ENCODE measurements at regions not wholly inside any gene's neighbourhood (a gene's known extent, or its start where the extent isn't known, plus 50 kb on each side); places are given as distances from the start of the nearest gene placed in this dataset.
"Not testable (repeated sequence)": the region's sequence is repeated elsewhere in the genome, so short reads cannot be mapped to it uniquely, and the experiment has no call there.

DNA sequence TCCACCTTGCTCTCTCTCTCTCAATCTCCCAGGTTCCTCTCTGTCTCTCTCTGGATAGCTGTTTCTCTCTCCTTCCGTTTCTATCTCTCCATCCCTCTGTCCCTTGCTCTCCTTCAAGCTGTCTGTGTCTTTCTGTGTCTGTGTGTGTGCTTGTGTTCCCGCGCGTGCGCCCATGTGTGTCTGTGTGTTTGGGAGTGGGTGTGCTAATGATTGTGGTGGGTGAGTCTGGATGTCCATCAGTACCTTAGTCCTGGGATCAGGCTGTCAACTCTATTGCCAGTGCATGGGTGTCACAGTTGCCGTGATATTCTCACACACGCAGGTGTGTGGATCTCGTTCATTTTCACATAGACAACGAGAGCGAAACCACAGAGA is 1380.6 kb upstream of the DEFB115 start:
- H3K27ac Mint-ChIP-seq (ENCODE audit: unreplicated experiment), result no peak overlapping the region
- no peak overlapping the region for H3K4me3 Mint-ChIP-seq (ENCODE audit: unreplicated experiment)
- no peaks in the 10 kb centered on the region for H3K27me3 Mint-ChIP-seq (ENCODE audit: low read depth)
- peak; percentile 97 for DNase-seq (ENCODE audit: low spot score)
- peaks cover 11% of the 10 kb centered on the region for H3K36me3 Mint-ChIP-seq (ENCODE audit: low read depth)
- TF ChIP-seq, protein P1, sequence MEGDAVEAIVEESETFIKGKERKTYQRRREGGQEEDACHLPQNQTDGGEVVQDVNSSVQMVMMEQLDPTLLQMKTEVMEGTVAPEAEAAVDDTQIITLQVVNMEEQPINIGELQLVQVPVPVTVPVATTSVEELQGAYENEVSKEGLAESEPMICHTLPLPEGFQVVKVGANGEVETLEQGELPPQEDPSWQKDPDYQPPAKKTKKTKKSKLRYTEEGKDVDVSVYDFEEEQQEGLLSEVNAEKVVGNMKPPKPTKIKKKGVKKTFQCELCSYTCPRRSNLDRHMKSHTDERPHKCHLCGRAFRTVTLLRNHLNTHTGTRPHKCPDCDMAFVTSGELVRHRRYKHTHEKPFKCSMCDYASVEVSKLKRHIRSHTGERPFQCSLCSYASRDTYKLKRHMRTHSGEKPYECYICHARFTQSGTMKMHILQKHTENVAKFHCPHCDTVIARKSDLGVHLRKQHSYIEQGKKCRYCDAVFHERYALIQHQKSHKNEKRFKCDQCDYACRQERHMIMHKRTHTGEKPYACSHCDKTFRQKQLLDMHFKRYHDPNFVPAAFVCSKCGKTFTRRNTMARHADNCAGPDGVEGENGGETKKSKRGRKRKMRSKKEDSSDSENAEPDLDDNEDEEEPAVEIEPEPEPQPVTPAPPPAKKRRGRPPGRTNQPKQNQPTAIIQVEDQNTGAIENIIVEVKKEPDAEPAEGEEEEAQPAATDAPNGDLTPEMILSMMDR (IDR thresholded peaks at IDR 0.05), result no peak
- no peaks in the 10 kb centered on the region for H3K4me1 Mint-ChIP-seq (ENCODE audit: low read depth)
- peaks cover 50% of the 10 kb centered on the region for H3K9me3 Mint-ChIP-seq (ENCODE audit: low read depth)

- not testable (repeated sequence) for H3K27ac Mint-ChIP-seq (ENCODE audit: unreplicated experiment); H3K4me3 Mint-ChIP-seq (ENCODE audit: unreplicated experiment); H3K4me1 Mint-ChIP-seq (ENCODE audit: low read depth); H3K27me3 Mint-ChIP-seq (ENCODE audit: low read depth)
- peak; percentile 96 for DNase-seq (ENCODE audit: low spot score)
- H3K36me3 Mint-ChIP-seq (ENCODE audit: low read depth), result peaks cover 11% of the 10 kb centered on the region
- peaks cover 54% of the 10 kb centered on the region for H3K9me3 Mint-ChIP-seq (ENCODE audit: low read depth)
These were observed 1379.8 kb upstream of the DEFB115 start for GRCh38 chr20:29877411-29878280.

GRCh38 chr20:29878281-29878741 is 1379.2 kb upstream of the DEFB115 start:
- peaks cover 11% of the 10 kb centered on the region for H3K36me3 Mint-ChIP-seq (ENCODE audit: low read depth)
- TF ChIP-seq, protein P1 (IDR thresholded peaks at IDR 0.05), result no peak
- no peaks in the 10 kb centered on the region for H3K4me1 Mint-ChIP-seq (ENCODE audit: low read depth)
- H3K9me3 Mint-ChIP-seq (ENCODE audit: low read depth), result peaks cover 49% of the 10 kb centered on the region
- DNase-seq (ENCODE audit: low spot score), result peak; percentile 97
- H3K27me3 Mint-ChIP-seq (ENCODE audit: low read depth), result no peaks in the 10 kb centered on the region
- H3K4me3 Mint-ChIP-seq (ENCODE audit: unreplicated experiment), result no peak overlapping the region
- H3K27ac Mint-ChIP-seq (ENCODE audit: unreplicated experiment), result no peak overlapping the region

DNA sequence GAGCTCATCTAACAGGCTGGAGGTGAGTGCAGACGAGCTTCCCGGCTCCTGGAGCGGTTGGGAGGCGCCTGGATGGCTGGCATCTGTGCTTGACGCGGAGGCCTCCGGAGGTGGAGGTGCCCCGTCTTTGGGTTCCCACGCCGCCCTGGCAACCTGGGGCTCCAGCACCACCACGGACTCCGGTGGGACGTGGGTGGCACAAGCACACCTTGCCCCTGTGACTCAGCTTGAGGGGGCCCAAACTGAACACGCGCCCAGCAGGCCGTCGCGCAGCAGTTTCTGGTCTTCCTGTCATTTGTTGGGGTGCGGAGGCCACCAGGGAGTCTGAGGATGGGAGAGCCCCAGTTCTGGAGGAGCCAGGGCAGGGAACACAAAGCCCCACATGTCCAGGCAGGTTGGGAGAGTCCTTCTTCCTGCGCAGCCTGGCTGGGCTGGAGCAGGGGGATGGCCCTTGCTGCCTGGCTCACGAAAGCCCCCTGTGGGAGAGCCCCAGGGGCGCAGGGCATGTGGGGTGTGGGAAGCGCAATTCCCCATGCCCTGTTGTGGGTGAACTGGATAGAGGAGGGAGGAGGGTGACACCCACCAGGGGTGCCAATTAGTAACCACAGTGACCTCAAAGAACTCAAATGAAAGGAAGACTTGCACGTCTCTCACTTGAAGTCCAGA is 1378.6 kb upstream of the DEFB115 start:
- H3K36me3 Mint-ChIP-seq (ENCODE audit: low read depth), result peaks cover 11% of the 10 kb centered on the region

GRCh38 chr20:29881107-29881506 is 1376.4 kb upstream of the DEFB115 start:
- H3K4me1 Mint-ChIP-seq (ENCODE audit: low read depth); DNase-seq (ENCODE audit: low spot score); H3K27me3 Mint-ChIP-seq (ENCODE audit: low read depth); H3K27ac Mint-ChIP-seq (ENCODE audit: unreplicated experiment); H3K4me3 Mint-ChIP-seq (ENCODE audit: unreplicated experiment): not testable (repeated sequence)
- peaks cover 52% of the 10 kb centered on the region for H3K9me3 Mint-ChIP-seq (ENCODE audit: low read depth)
- peaks cover 13% of the 10 kb centered on the region for H3K36me3 Mint-ChIP-seq (ENCODE audit: low read depth)

More for the DNA sequence above, 1378.6 kb upstream of the DEFB115 start:
- H3K27ac Mint-ChIP-seq (ENCODE audit: unreplicated experiment), result no peak overlapping the region
- no peak overlapping the region for H3K4me3 Mint-ChIP-seq (ENCODE audit: unreplicated experiment)
- DNase-seq (ENCODE audit: low spot score), result peak; percentile 98
- no peaks in the 10 kb centered on the region for H3K27me3 Mint-ChIP-seq (ENCODE audit: low read depth)
- H3K9me3 Mint-ChIP-seq (ENCODE audit: low read depth), result peaks cover 54% of the 10 kb centered on the region
- H3K4me1 Mint-ChIP-seq (ENCODE audit: low read depth), result no peaks in the 10 kb centered on the region
- TF ChIP-seq, protein P1 (IDR thresholded peaks at IDR 0.05), result no peak

GRCh38 chr20:29883514-29884219 is 1373.8 kb upstream of the DEFB115 start:
- H3K4me1 Mint-ChIP-seq (ENCODE audit: low read depth); H3K27ac Mint-ChIP-seq (ENCODE audit: unreplicated experiment); H3K4me3 Mint-ChIP-seq (ENCODE audit: unreplicated experiment); H3K27me3 Mint-ChIP-seq (ENCODE audit: low read depth); H3K36me3 Mint-ChIP-seq (ENCODE audit: low read depth): not testable (repeated sequence)
- peaks cover 58% of the 10 kb centered on the region for H3K9me3 Mint-ChIP-seq (ENCODE audit: low read depth)
- peak; percentile 79 for DNase-seq (ENCODE audit: low spot score)

- not testable (repeated sequence) for H3K4me1 Mint-ChIP-seq (ENCODE audit: low read depth); H3K27ac Mint-ChIP-seq (ENCODE audit: unreplicated experiment); H3K27me3 Mint-ChIP-seq (ENCODE audit: low read depth); H3K36me3 Mint-ChIP-seq (ENCODE audit: low read depth); H3K4me3 Mint-ChIP-seq (ENCODE audit: unreplicated experiment)
- peaks cover 55% of the 10 kb centered on the region for H3K9me3 Mint-ChIP-seq (ENCODE audit: low read depth)
- peak; percentile 60 for DNase-seq (ENCODE audit: low spot score)
These were observed 1373.1 kb upstream of the DEFB115 start for GRCh38 chr20:29884322-29884721.

DNA sequence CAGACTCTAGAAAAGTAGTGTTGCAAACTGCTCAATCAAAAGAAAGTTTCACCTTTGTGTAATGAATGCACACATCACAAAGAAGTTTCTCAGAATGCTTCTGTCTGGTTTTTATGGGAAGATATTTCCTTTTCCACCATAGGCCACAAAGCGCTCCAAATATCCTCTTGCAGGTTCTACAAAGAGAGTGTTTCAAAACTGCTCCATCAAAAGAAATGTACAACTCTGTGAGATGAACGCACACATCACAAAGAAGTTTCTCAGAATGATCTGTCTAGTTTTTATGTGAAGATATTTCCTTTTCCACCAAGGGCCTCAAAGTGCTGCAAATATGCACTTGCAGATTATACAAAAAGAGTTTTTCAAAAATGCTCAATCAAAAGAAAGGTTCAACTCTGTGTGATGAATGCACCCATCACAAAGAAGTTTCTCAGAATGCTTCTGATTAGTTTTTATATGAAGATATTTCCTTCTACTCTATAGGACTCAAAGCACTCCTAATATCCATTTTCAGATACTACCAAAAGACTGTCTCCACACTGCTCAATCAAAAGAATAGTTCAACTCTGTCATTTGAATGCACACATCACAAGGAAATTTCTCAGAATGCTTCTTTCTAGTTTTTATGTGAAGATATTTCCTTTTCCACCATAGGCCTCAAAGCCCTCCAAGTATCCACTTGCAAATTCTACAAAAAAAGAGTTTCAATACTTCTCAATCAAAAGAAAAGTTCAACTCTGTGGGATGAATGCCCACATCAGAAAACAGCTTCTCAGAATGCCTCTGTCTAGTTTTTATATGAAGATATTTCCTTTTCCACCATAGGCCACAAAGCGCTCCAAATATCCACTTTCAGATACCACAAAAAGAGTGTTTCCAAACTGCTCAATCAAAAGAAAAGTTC is 1371.9 kb upstream of the DEFB115 start:
- not testable (repeated sequence) for H3K27ac Mint-ChIP-seq (ENCODE audit: unreplicated experiment); H3K36me3 Mint-ChIP-seq (ENCODE audit: low read depth); DNase-seq (ENCODE audit: low spot score); H3K4me3 Mint-ChIP-seq (ENCODE audit: unreplicated experiment); H3K4me1 Mint-ChIP-seq (ENCODE audit: low read depth); H3K27me3 Mint-ChIP-seq (ENCODE audit: low read depth)
- peaks cover 52% of the 10 kb centered on the region for H3K9me3 Mint-ChIP-seq (ENCODE audit: low read depth)

GRCh38 chr20:29891555-29891954 is 1365.9 kb upstream of the DEFB115 start:
- not testable (repeated sequence) for H3K27me3 Mint-ChIP-seq (ENCODE audit: low read depth); H3K4me1 Mint-ChIP-seq (ENCODE audit: low read depth)

More at GRCh38 chr20:29891555-29891954, 1365.9 kb upstream of the DEFB115 start:
- not testable (repeated sequence) for H3K4me3 Mint-ChIP-seq (ENCODE audit: unreplicated experiment); H3K27ac Mint-ChIP-seq (ENCODE audit: unreplicated experiment); H3K36me3 Mint-ChIP-seq (ENCODE audit: low read depth); DNase-seq (ENCODE audit: low spot score)
- peaks cover 22% of the 10 kb centered on the region for H3K9me3 Mint-ChIP-seq (ENCODE audit: low read depth)

Measured in chondrocyte (in vitro differentiated cells).